ENCODE measurements at regions not wholly inside any gene's neighbourhood (a gene's known extent, or its start where the extent isn't known, plus 50 kb on each side); places are given as distances from the start of the nearest gene placed in this dataset.

- TF ChIP-seq CTCF (IDR thresholded peaks at IDR 0.05; ENCODE audit: low read depth, low read length) (no peak), EZH2phosphoT487 (IDR thresholded peaks at IDR 0.05; ENCODE audit: low read depth) (no peak)
These were observed 303.4 kb downstream of the RAB28 start for GRCh38 chr4:13180701-13181100.
